SK-N-SH treated with all-trans-retinoic acid at 6 μM for 48 hours (cell line): ENCODE measurements at regions not wholly inside any gene's neighbourhood (a gene's known extent, or its start where the extent isn't known, plus 50 kb on each side); places are given as distances from the start of the nearest gene placed in this dataset.

Source experiments
- ARNTL ChIP-seq: fragments of 450-650 bp; formaldehyde crosslinking; IDR thresholded peaks from 2 replicates; pipeline ENCODE4 v1.5.0; 2020; ENCODE audit warnings: low read depth, mild to moderate bottlenecking, moderate library complexity, borderline replicate concordance
- PATZ1 ChIP-seq: fragments of 250-450 bp; sonication (Bioruptor Pico); IDR thresholded peaks from 2 replicates; pipeline ENCODE4 v1.8.0; 2020; ENCODE audit warnings: mild to moderate bottlenecking, moderate library complexity, borderline replicate concordance
- ZC3H10 ChIP-seq: fragments of 250-450 bp; sonication (Bioruptor Pico); IDR thresholded peaks from 2 replicates; pipeline ENCODE4 v1.5.1; 2021; ENCODE audit warnings: mild to moderate bottlenecking, moderate library complexity
- ZFP30 ChIP-seq: fragments of 450-650 bp; formaldehyde crosslinking; IDR thresholded peaks from 2 replicates; pipeline ENCODE4 v1.5.0; 2022; ENCODE audit warnings: mild to moderate bottlenecking, moderate library complexity
- ZNF565 ChIP-seq: fragments of 450-650 bp; formaldehyde crosslinking; conservative IDR thresholded peaks from 2 replicates; pipeline ENCODE4 v1.5.0; 2020; ENCODE audit warnings: low read depth, mild to moderate bottlenecking, moderate library complexity

GRCh38 chr3:184450547-184450946 is 70.7 kb downstream of the CHRD start:
- TF ChIP-seq ARNTL (CRISPR knock-in tag) (no peak), PATZ1 (no peak), ZNF565 (CRISPR knock-in tag) (no peak), ZFP30 (no peak), ZC3H10 (no peak)
